Hepatocyte (in vitro differentiated cells): ENCODE measurements at regions not wholly inside any gene's neighbourhood (a gene's known extent, or its start where the extent isn't known, plus 50 kb on each side); places are given as distances from the start of the nearest gene placed in this dataset.

ENCODE experiments used
- CTCF ChIP-seq: fragments of 200-600 bp; sonication (generic); IDR thresholded peaks from 2 replicates; pipeline ENCODE4 v1.5.1; 2016; ENCODE audit warnings: antibody characterized with exemption, mild to moderate bottlenecking; ENCODE audit not compliant: poor library complexity
- EZH2 ChIP-seq: fragments of 200-600 bp; sonication (generic); IDR thresholded peaks from 2 replicates; pipeline ENCODE4 v1.6.1; 2016; ENCODE audit warnings: antibody characterized with exemption, mild to moderate bottlenecking, borderline replicate concordance
- EZH2phosphoT487 ChIP-seq: fragments of 200-600 bp; sonication (generic); IDR thresholded peaks from one replicate; pipeline ENCODE4 v1.6.1; 2018; ENCODE audit warnings: antibody characterized with exemption, mild to moderate bottlenecking, low read depth, moderate library complexity; ENCODE audit not compliant: unreplicated experiment, severe bottlenecking

GRCh38 chr4:24256547-24256946 is 327.8 kb downstream of the DHX15 start:
- TF ChIP-seq CTCF (no peak), EZH2 (no peak), EZH2phosphoT487 (no peak)
